HEK293 (cell line): ENCODE measurements at regions not wholly inside any gene's neighbourhood (a gene's known extent, or its start where the extent isn't known, plus 50 kb on each side); places are given as distances from the start of the nearest gene placed in this dataset.

Source experiments
- CTCF ChIA-PET: fragments of 350-600 bp; formaldehyde crosslinking; extraction: SDS; loops from one replicate; lab custom pipeline; 2021; ENCODE audit warnings: antibody characterized with exemption; lab: Yijun Ruan, JAX
- POLR2A ChIA-PET: fragments of 300-600 bp; formaldehyde crosslinking; extraction: SDS; loops from one replicate; lab custom pipeline; 2020; ENCODE audit warnings: antibody characterized with exemption, inconsistent platforms; lab: Yijun Ruan, JAX
- H3K27ac ChIP-seq: fragments of 200-500 bp; sonication (Bioruptor generic); 2 replicates; pipeline ENCODE4 v1.5.1; 2014; ENCODE audit warnings: low read depth, low read length, control low read depth, inconsistent platforms; ENCODE audit errors: extremely low read depth
- H3K36me3 ChIP-seq, 2 experiments: fragments of 200-500 bp in 1 of 2; sonication (Bioruptor generic) in 1 of 2; 1 replicate in 1 of 2; 2 replicates in 1 of 2; pipeline ENCODE4 v1.5.1; 2014 to 2017; ENCODE audit warnings: inconsistent platforms in 2 of 2, low read length in 2 of 2; ENCODE audit not compliant: control insufficient read depth in 2 of 2, insufficient read depth in 1 of 2
- H3K4me1 ChIP-seq: fragments of 200-500 bp; sonication (Bioruptor generic); 2 replicates; pipeline ENCODE4 v1.5.1; 2014; ENCODE audit warnings: mild to moderate bottlenecking, low read length, inconsistent platforms; ENCODE audit not compliant: control insufficient read depth, insufficient read depth
- H3K4me3 ChIP-seq: 2 replicates; pipeline ENCODE4 v1.5.1; 2011; ENCODE audit warnings: low read depth, mild to moderate bottlenecking, control low read depth, low read length, moderate library complexity
- H3K9me3 ChIP-seq: fragments of 200-500 bp; sonication (Bioruptor generic); 2 replicates; pipeline ENCODE4 v1.5.1; 2014; ENCODE audit warnings: low read depth, low read length, inconsistent platforms; ENCODE audit not compliant: control insufficient read depth, insufficient read depth
- EGR2 ChIP-seq: fragments of 450-650 bp; formaldehyde crosslinking; IDR thresholded peaks from 2 replicates; pipeline ENCODE4 v1.5.1; 2016; ENCODE audit warnings: low read depth, missing biosample characterization, missing genetic modification characterization
- GLI4 ChIP-seq: fragments of 450-650 bp; formaldehyde crosslinking; IDR thresholded peaks from 2 replicates; pipeline ENCODE4 v1.5.1; 2016; ENCODE audit warnings: missing biosample characterization, missing genetic modification characterization
- MYNN ChIP-seq: fragments of 450-650 bp; formaldehyde crosslinking; IDR thresholded peaks from 2 replicates; pipeline ENCODE4 v1.5.1; 2016; ENCODE audit warnings: missing biosample characterization, missing genetic modification characterization, borderline replicate concordance
- PRDM1 ChIP-seq: fragments of 450-650 bp; formaldehyde crosslinking; IDR thresholded peaks from 2 replicates; pipeline ENCODE4; 2016; ENCODE audit warnings: missing biosample characterization, missing genetic modification characterization
- SCRT2 ChIP-seq: fragments of 450-650 bp; formaldehyde crosslinking; IDR thresholded peaks from 2 replicates; pipeline ENCODE4 v1.5.1; 2016; ENCODE audit warnings: missing biosample characterization, missing genetic modification characterization
- ZEB2 ChIP-seq: fragments of 450-650 bp; formaldehyde crosslinking; IDR thresholded peaks from 2 replicates; pipeline ENCODE4 v1.5.1; 2016; ENCODE audit warnings: missing biosample characterization, missing genetic modification characterization
- ZFHX2 ChIP-seq: fragments of 450-650 bp; formaldehyde crosslinking; conservative IDR thresholded peaks from 2 replicates; pipeline ENCODE4 v1.5.1; 2016; ENCODE audit warnings: missing biosample characterization, missing genetic modification characterization
- ZIC2 ChIP-seq: fragments of 450-650 bp; formaldehyde crosslinking; IDR thresholded peaks from 2 replicates; pipeline ENCODE4 v1.5.1; 2016; ENCODE audit warnings: missing biosample characterization, missing genetic modification characterization
- ZNF132 ChIP-seq: fragments of 450-650 bp; formaldehyde crosslinking; IDR thresholded peaks from 2 replicates; pipeline ENCODE4 v1.5.1; 2017; ENCODE audit warnings: missing biosample characterization, missing genetic modification characterization, borderline replicate concordance
- ZNF133 ChIP-seq: fragments of 450-650 bp; formaldehyde crosslinking; IDR thresholded peaks from 2 replicates; pipeline ENCODE4 v1.5.1; 2016; ENCODE audit warnings: missing biosample characterization, missing genetic modification characterization
- ZNF140 ChIP-seq: fragments of 450-650 bp; formaldehyde crosslinking; IDR thresholded peaks from 2 replicates; pipeline ENCODE4 v1.5.1; 2016; ENCODE audit warnings: missing biosample characterization, missing genetic modification characterization
- ZNF169 ChIP-seq: fragments of 450-650 bp; formaldehyde crosslinking; IDR thresholded peaks from 2 replicates; pipeline ENCODE4 v1.5.1; 2016; ENCODE audit warnings: missing biosample characterization, missing genetic modification characterization
- ZNF211 ChIP-seq: fragments of 450-650 bp; formaldehyde crosslinking; IDR thresholded peaks from 2 replicates; pipeline ENCODE4 v1.5.1; 2016; ENCODE audit warnings: low read depth, missing biosample characterization, missing genetic modification characterization
- ZNF335 ChIP-seq: fragments of 450-650 bp; formaldehyde crosslinking; conservative IDR thresholded peaks from 2 replicates; pipeline ENCODE4 v1.5.1; 2016; ENCODE audit warnings: missing biosample characterization, missing genetic modification characterization
- ZNF341 ChIP-seq: fragments of 450-650 bp; formaldehyde crosslinking; IDR thresholded peaks from 2 replicates; pipeline ENCODE4; 2016; ENCODE audit warnings: low read depth, missing biosample characterization, missing genetic modification characterization
- ZNF366 ChIP-seq: fragments of 450-650 bp; formaldehyde crosslinking; conservative IDR thresholded peaks from 2 replicates; pipeline ENCODE4 v1.5.1; 2016; ENCODE audit warnings: missing biosample characterization, missing genetic modification characterization
- ZNF529 ChIP-seq: fragments of 450-650 bp; formaldehyde crosslinking; IDR thresholded peaks from 2 replicates; pipeline ENCODE4 v1.5.1; 2017; ENCODE audit warnings: missing genetic modification characterization, missing biosample characterization; ENCODE audit not compliant: insufficient replicate concordance
- ZNF623 ChIP-seq: fragments of 450-650 bp; formaldehyde crosslinking; IDR thresholded peaks from 2 replicates; pipeline ENCODE4 v1.5.1; 2016; ENCODE audit warnings: missing biosample characterization, missing genetic modification characterization
- ZNF701 ChIP-seq: fragments of 450-650 bp; formaldehyde crosslinking; IDR thresholded peaks from 2 replicates; pipeline ENCODE4 v1.5.1; 2016; ENCODE audit warnings: missing biosample characterization, missing genetic modification characterization
- ZNF768 ChIP-seq: fragments of 450-650 bp; formaldehyde crosslinking; IDR thresholded peaks from 2 replicates; pipeline ENCODE4 v1.5.1; 2018; ENCODE audit warnings: missing biosample characterization, mild to moderate bottlenecking, missing genetic modification characterization
- ZNF785 ChIP-seq: fragments of 450-650 bp; formaldehyde crosslinking; IDR thresholded peaks from 2 replicates; pipeline ENCODE4 v1.5.1; 2016; ENCODE audit warnings: missing biosample characterization, missing genetic modification characterization
- ZNF843 ChIP-seq: fragments of 450-650 bp; formaldehyde crosslinking; IDR thresholded peaks from 2 replicates; pipeline ENCODE4 v1.5.1; 2016; ENCODE audit warnings: missing biosample characterization, missing genetic modification characterization
- ZSCAN16 ChIP-seq: fragments of 450-650 bp; formaldehyde crosslinking; IDR thresholded peaks from 2 replicates; pipeline ENCODE4 v1.5.1; 2016; ENCODE audit warnings: missing biosample characterization, missing genetic modification characterization
- ZSCAN30 ChIP-seq: fragments of 450-650 bp; IDR thresholded peaks from 2 replicates; pipeline ENCODE4 v1.5.1; 2018; ENCODE audit warnings: missing biosample characterization, mild to moderate bottlenecking, missing genetic modification characterization, moderate library complexity
- TF ChIP-seq, protein P1 (sequence below): fragments of 450-650 bp; formaldehyde crosslinking; IDR thresholded peaks from 2 replicates; pipeline ENCODE4 v1.5.1; 2017; ENCODE audit warnings: missing biosample characterization, missing genetic modification characterization

DNA sequence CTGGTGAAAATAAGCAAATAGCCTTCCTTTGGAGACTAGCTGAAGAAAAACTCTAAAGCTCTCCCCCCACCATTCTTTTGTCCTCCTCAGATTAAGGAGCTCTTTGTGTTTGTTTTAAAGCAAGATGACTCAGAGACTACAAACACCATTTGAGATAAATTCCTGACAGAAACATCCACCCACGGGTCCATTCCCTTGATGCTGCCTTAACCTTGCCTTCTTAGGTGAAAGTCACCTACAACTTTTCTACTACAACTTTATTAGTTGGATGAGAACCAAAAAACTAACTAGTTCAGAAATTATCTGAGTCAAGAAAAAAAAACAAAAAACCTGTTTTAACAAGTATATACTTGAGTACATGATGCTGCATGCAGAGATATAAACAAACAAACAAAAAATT lies 831.1 kb downstream of the NR2F1-AS1 start:
- CTCF ChIA-PET = no interaction called here
- Histone ChIP-seq H3K9me3 (no peaks in the 10 kb centered on the region), H3K36me3 (no peaks in the 10 kb centered on the region), H3K4me1 (peaks cover 8% of the 10 kb centered on the region), H3K4me3 (no peak overlapping the region), H3K27ac (no peak overlapping the region)
- POLR2A ChIA-PET = no interaction called here
- TF ChIP-seq ZNF623 (tag by site-specific recombination) (no peak), EGR2 (tag by site-specific recombination) (peak; percentile 42; the same call in 1 of the 2 replicates), PRDM1 (tag by site-specific recombination) (peak; percentile 14; the same call in 1 of the 2 replicates), ZFHX2 (tag by site-specific recombination) (peak; percentile 43), ZNF335 (tag by site-specific recombination) (peak; percentile 79), ZSCAN16 (tag by site-specific recombination) (no peak), ZNF132 (no peak)
- TF ChIP-seq, protein P1, sequence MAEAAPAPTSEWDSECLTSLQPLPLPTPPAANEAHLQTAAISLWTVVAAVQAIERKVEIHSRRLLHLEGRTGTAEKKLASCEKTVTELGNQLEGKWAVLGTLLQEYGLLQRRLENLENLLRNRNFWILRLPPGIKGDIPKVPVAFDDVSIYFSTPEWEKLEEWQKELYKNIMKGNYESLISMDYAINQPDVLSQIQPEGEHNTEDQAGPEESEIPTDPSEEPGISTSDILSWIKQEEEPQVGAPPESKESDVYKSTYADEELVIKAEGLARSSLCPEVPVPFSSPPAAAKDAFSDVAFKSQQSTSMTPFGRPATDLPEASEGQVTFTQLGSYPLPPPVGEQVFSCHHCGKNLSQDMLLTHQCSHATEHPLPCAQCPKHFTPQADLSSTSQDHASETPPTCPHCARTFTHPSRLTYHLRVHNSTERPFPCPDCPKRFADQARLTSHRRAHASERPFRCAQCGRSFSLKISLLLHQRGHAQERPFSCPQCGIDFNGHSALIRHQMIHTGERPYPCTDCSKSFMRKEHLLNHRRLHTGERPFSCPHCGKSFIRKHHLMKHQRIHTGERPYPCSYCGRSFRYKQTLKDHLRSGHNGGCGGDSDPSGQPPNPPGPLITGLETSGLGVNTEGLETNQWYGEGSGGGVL = peak; percentile 76

DNA sequence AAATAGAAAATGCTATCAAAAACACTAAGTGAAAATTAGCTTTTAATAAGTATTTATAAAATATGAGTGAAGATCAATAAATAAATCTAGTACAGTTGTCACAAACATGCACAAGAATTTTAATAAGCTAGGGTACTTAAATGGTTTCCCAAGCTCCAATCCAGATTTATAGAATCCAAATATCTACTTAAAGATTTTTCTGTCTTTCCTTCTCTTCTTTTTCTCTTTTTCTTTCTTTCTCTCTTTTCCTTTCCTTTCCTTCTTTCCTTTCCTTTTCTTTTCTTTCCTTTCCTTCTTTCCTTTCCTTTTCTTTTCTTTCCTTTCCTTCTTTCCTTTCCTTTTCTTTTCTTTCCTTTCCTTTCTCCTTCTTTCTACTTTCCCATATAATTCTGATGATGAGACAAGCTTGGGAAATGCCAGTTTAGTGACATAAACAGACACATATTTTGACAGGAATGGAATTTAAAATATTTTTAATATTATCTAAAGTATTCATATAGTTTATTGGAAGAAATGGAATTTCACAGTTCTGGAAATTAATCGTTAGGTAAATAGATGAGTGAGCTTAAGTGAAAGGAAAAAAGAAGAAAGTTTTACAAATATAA lies 832.8 kb downstream of the NR2F1-AS1 start:
- Histone ChIP-seq H3K36me3 (no peaks in the 10 kb centered on the region), H3K4me3 (no peak overlapping the region), H3K4me1 (peaks cover 8% of the 10 kb centered on the region), H3K9me3 (no peaks in the 10 kb centered on the region), H3K27ac (no peak overlapping the region)
- POLR2A ChIA-PET = no interaction called here
- CTCF ChIA-PET = interaction anchor here (0.6 kb wide), 1 partner anchor 73 kb away, joined by 4 read pairs; no protein-coding TSS in a partner anchor
- TF ChIP-seq ZNF843 (tag by site-specific recombination) = no peak
- no peak for TF ChIP-seq GLI4 (tag by site-specific recombination)
- peak; percentile 55; the same call in 1 of the 2 replicates for TF ChIP-seq ZNF366 (tag by site-specific recombination)
- no peak for TF ChIP-seq ZNF768 (tag by site-specific recombination)
- TF ChIP-seq ZEB2 (tag by site-specific recombination) = no peak
- TF ChIP-seq MYNN (tag by site-specific recombination) = no peak
- no peak for TF ChIP-seq ZNF341 (tag by site-specific recombination)
- TF ChIP-seq ZNF169 (tag by site-specific recombination) = no peak
- TF ChIP-seq ZSCAN30 = no peak
- TF ChIP-seq ZNF133 = no peak
- TF ChIP-seq ZIC2 (tag by site-specific recombination) = no peak
- TF ChIP-seq ZNF529 (tag by site-specific recombination) = no peak
- TF ChIP-seq ZNF140 (tag by site-specific recombination) = no peak
- peak; percentile 98 for TF ChIP-seq PRDM1 (tag by site-specific recombination)
- no peak for TF ChIP-seq ZNF701 (tag by site-specific recombination)
- TF ChIP-seq SCRT2 = no peak
- no peak for TF ChIP-seq ZNF211 (tag by site-specific recombination)
- TF ChIP-seq ZNF785 (tag by site-specific recombination) = no peak
